IMR-90 (cell line): ENCODE measurements at regions not wholly inside any gene's neighbourhood (a gene's known extent, or its start where the extent isn't known, plus 50 kb on each side); places are given as distances from the start of the nearest gene placed in this dataset.

Experiments
- BHLHE40 ChIP-seq: fragments of 150-350 bp; IDR thresholded peaks from 2 replicates; pipeline ENCODE4 v1.6.1; 2016; ENCODE audit warnings: mild to moderate bottlenecking, low read depth, low read length
- CEBPB ChIP-seq: IDR thresholded peaks from 2 replicates; pipeline ENCODE4 v1.6.1; 2012; ENCODE audit warnings: low read depth, low read length, improper control_type of control experiment
- CHD1 ChIP-seq: IDR thresholded peaks from 2 replicates; pipeline ENCODE4 v1.6.1; 2012; ENCODE audit warnings: low read depth, low read length, improper control_type of control experiment
- CTCF ChIP-seq: conservative IDR thresholded peaks from 2 replicates; pipeline ENCODE4 v1.5.1; 2012; ENCODE audit warnings: mild to moderate bottlenecking, low read depth, low read length, improper control_type of control experiment
- FOS ChIP-seq: fragments of 150-350 bp; IDR thresholded peaks from 2 replicates; pipeline ENCODE4 v1.6.1; 2016; ENCODE audit warnings: low read depth, low read length
- POLR2A ChIP-seq: IDR thresholded peaks from 2 replicates; pipeline ENCODE4 v1.6.1; 2012; ENCODE audit warnings: mild to moderate bottlenecking, low read depth, low read length
- RFX5 ChIP-seq: IDR thresholded peaks from 2 replicates; pipeline ENCODE4 v1.8.0; 2012; ENCODE audit warnings: low read depth, mild to moderate bottlenecking, low read length, moderate library complexity
- SMC3 ChIP-seq: fragments of 150-350 bp; IDR thresholded peaks from 2 replicates; pipeline ENCODE4 v1.6.1; 2016; ENCODE audit warnings: low read depth, mild to moderate bottlenecking, antibody characterized with exemption, low read length, moderate library complexity
- USF2 ChIP-seq: fragments of 150-350 bp; IDR thresholded peaks from 2 replicates; pipeline ENCODE4 v1.6.1; 2017; ENCODE audit warnings: mild to moderate bottlenecking, antibody characterized with exemption, low read length, low read depth

GRCh38 chr9:115548609-115549260, 430.8 kb upstream of the TNC start:
- TF ChIP-seq CTCF: no peak
- TF ChIP-seq RFX5: no peak
- no peak for TF ChIP-seq USF2
- TF ChIP-seq CEBPB: no peak
- TF ChIP-seq POLR2A: no peak
- TF ChIP-seq CHD1: no peak
- no peak for TF ChIP-seq FOS
- TF ChIP-seq BHLHE40: no peak
- TF ChIP-seq SMC3: no peak
